MM.1S (cell line): ENCODE measurements at regions not wholly inside any gene's neighbourhood (a gene's known extent, or its start where the extent isn't known, plus 50 kb on each side); places are given as distances from the start of the nearest gene placed in this dataset.
"Not testable (repeated sequence)": the region's sequence is repeated elsewhere in the genome, so short reads cannot be mapped to it uniquely, and the experiment has no call there.

Experiments used
- DNase-seq: peaks from one replicate; pipeline ENCODE4 v3.0.0-alpha.2; 2015
- H2AFZ ChIP-seq: fragments of 300-600 bp; sonication (generic); 2 replicates; pipeline ENCODE4 v1.6.0; 2016; ENCODE audit warnings: antibody characterized with exemption, low read length
- H3F3A ChIP-seq: fragments of 300-600 bp; sonication (generic); 2 replicates; pipeline ENCODE4 v1.6.1; 2016; ENCODE audit warnings: mild to moderate bottlenecking, antibody characterized with exemption, low read length, moderate library complexity, mixed read lengths; ENCODE audit not compliant: insufficient read depth
- H3K27ac ChIP-seq: fragments of 300-600 bp; sonication (generic); 2 replicates; pipeline ENCODE4 v1.5.1; 2016; ENCODE audit warnings: mild to moderate bottlenecking, low read length
- H3K27me3 ChIP-seq: fragments of 300-600 bp; sonication (generic); replicated peaks from 2 replicates; pipeline ENCODE4 v1.6.0; 2016; ENCODE audit warnings: low read length; ENCODE audit not compliant: insufficient read depth
- H3K36me3 ChIP-seq: fragments of 300-600 bp; sonication (generic); replicated peaks from 2 replicates; pipeline ENCODE4 v1.6.1; 2016; ENCODE audit warnings: mild to moderate bottlenecking, low read length, mixed read lengths; ENCODE audit not compliant: insufficient read depth
- H3K4me1 ChIP-seq: fragments of 300-600 bp; sonication (generic); 2 replicates; pipeline ENCODE4 v1.6.1; 2016; ENCODE audit warnings: low read length, mixed read lengths
- H3K4me2 ChIP-seq: fragments of 300-600 bp; sonication (generic); 2 replicates; pipeline ENCODE4 v1.6.0; 2016; ENCODE audit warnings: low read depth, low read length
- H3K4me3 ChIP-seq: fragments of 300-600 bp; sonication (generic); 2 replicates; pipeline ENCODE4 v1.5.1; 2016; ENCODE audit warnings: low read length, mixed read lengths
- H3K79me2 ChIP-seq: fragments of 300-600 bp; sonication (generic); 2 replicates; pipeline ENCODE4 v1.6.1; 2016; ENCODE audit warnings: mixed run types, low read length, mixed read lengths
- H3K9ac ChIP-seq: fragments of 300-600 bp; sonication (generic); 2 replicates; pipeline ENCODE4 v1.6.1; 2016; ENCODE audit warnings: low read length, mixed read lengths
- H3K9me2 ChIP-seq: fragments of 300-600 bp; sonication (generic); replicated peaks from 2 replicates; pipeline ENCODE4 v1.6.1; 2016; ENCODE audit warnings: mild to moderate bottlenecking, low read length, mixed read lengths; ENCODE audit not compliant: insufficient read depth
- H3K9me3 ChIP-seq: fragments of 300-600 bp; sonication (generic); replicated peaks from 2 replicates; pipeline ENCODE4 v1.6.1; 2016; ENCODE audit warnings: mild to moderate bottlenecking, low read length, mixed read lengths; ENCODE audit not compliant: insufficient read depth
- H4K20me1 ChIP-seq: fragments of 300-600 bp; sonication (generic); 2 replicates; pipeline ENCODE4 v1.6.1; 2016; ENCODE audit warnings: mild to moderate bottlenecking, low read length, moderate library complexity, mixed read lengths; ENCODE audit not compliant: insufficient read depth
- EZH2 ChIP-seq: fragments of 300-600 bp; sonication (generic); optimal IDR thresholded peaks from 2 replicates; pipeline ENCODE3; 2017; ENCODE audit warnings: low read depth, mild to moderate bottlenecking, antibody characterized with exemption, low read length, mixed read lengths
- EZH2phosphoT487 ChIP-seq: fragments of 300-600 bp; sonication (generic); IDR thresholded peaks from 2 replicates; pipeline ENCODE4 v1.6.1; 2018; ENCODE audit warnings: antibody characterized with exemption, low read length
- TF ChIP-seq, protein P1 (sequence below): fragments of 300-600 bp; sonication (generic); IDR thresholded peaks from 2 replicates; pipeline ENCODE4 v1.5.1; 2016; ENCODE audit warnings: antibody characterized with exemption, low read length, mixed read lengths

DNA sequence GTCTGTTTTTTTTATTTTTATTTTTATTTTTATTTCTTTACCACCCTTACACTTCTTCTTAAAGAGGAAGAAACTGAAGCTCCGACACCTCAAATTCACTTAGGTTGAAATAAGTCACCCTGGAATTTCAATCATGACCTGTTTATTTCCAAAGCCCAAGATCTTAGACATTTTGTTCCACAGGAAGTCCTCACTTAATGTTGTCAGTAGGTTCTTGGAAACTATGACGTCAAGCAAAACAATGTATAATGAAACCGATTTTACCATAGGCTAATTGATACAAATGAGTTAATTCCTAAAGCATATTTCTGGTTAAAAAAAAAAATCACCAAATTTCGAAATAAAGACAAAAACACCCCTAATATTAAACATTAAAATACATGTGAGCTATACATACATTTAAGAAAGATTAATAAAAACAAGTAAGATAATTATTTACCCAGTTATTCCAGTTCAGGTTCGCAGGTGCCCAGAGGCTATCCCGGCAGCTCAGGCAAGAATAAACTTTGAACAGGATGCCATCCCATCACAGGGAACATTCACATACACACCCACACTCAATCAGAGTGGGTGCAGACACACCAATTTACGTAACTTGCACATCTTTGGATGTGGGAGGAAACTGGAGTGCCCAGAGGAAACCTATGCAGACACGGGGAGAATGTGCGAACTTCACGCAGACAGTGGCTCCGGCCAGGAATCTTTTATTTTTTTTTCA, 391.0 kb downstream of the RAP2B start:
- TF ChIP-seq, protein P1, sequence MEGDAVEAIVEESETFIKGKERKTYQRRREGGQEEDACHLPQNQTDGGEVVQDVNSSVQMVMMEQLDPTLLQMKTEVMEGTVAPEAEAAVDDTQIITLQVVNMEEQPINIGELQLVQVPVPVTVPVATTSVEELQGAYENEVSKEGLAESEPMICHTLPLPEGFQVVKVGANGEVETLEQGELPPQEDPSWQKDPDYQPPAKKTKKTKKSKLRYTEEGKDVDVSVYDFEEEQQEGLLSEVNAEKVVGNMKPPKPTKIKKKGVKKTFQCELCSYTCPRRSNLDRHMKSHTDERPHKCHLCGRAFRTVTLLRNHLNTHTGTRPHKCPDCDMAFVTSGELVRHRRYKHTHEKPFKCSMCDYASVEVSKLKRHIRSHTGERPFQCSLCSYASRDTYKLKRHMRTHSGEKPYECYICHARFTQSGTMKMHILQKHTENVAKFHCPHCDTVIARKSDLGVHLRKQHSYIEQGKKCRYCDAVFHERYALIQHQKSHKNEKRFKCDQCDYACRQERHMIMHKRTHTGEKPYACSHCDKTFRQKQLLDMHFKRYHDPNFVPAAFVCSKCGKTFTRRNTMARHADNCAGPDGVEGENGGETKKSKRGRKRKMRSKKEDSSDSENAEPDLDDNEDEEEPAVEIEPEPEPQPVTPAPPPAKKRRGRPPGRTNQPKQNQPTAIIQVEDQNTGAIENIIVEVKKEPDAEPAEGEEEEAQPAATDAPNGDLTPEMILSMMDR: no peak
- no peak for TF ChIP-seq EZH2phosphoT487
- no peak for TF ChIP-seq EZH2
- H2AFZ ChIP-seq: no peak overlapping the region
- H3K4me1 ChIP-seq: 0 out of 2 replicates have a peak, but pooled peaks cover 3% of the 10 kb centered on the region
- no peaks in the 10 kb centered on the region for H3K36me3 ChIP-seq
- H3K9ac ChIP-seq: no peak overlapping the region
- no peaks in the 10 kb centered on the region for H3K9me3 ChIP-seq
- H4K20me1 ChIP-seq: no peaks in the 10 kb centered on the region
- no peaks in the 10 kb centered on the region for H3F3A ChIP-seq
- no peak overlapping the region for H3K27ac ChIP-seq
- H3K27me3 ChIP-seq: no peaks in the 10 kb centered on the region
- no peaks in the 10 kb centered on the region for H3K9me2 ChIP-seq
- H3K79me2 ChIP-seq: no peaks in the 10 kb centered on the region
- DNase-seq: no peak
- H3K4me3 ChIP-seq: no peak overlapping the region
- H3K4me2 ChIP-seq: no peak overlapping the region

DNA sequence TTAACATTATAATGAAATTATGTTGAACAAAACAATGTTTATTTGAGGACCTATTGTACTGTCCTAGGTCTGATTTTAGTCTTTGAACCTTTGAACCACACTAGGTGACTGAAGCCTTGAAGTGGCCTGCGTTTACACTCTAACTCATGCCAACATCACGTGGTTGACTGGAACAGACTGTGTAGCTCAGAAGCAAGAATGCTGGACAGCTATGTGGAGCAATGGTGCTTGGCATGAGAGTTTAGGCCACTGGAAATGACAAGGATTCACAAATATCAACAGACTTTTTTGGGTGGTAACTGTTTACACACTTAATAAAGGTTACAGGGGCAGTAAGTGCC, 391.5 kb downstream of the RAP2B start:
- H3K4me2 ChIP-seq: no peak overlapping the region
- no peak overlapping the region for H3K4me3 ChIP-seq
- DNase-seq: no peak
- no peak overlapping the region for H2AFZ ChIP-seq
- H4K20me1 ChIP-seq: no peaks in the 10 kb centered on the region
- H3F3A ChIP-seq: no peaks in the 10 kb centered on the region
- H3K9me2 ChIP-seq: no peaks in the 10 kb centered on the region
- no peak overlapping the region for H3K9ac ChIP-seq
- no peaks in the 10 kb centered on the region for H3K9me3 ChIP-seq
- H3K4me1 ChIP-seq: 0 out of 2 replicates have a peak, but pooled peaks cover 3% of the 10 kb centered on the region
- H3K79me2 ChIP-seq: no peaks in the 10 kb centered on the region
- TF ChIP-seq EZH2 (no peak), EZH2phosphoT487 (no peak)
- TF ChIP-seq, protein P1: no peak
- no peak overlapping the region for H3K27ac ChIP-seq
- H3K36me3 ChIP-seq: no peaks in the 10 kb centered on the region
- H3K27me3 ChIP-seq: no peaks in the 10 kb centered on the region

DNA sequence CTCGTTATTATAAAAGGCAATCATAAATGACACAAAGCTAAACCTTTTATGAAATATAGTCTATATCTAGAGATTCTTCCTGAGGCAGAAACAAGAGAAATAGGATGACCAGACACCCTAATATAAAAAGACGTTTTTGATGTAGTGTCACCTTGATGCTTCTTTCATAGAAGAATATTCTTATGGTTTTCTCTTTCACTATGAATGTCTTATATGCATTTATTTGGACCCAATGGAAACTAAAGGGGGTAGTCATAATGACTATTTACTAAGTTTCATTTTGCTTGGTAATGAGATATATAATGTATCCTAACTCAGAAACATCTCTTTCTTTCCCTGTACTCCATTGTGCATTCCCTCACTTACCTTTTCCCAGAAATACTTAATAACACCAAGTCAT, 393.9 kb downstream of the RAP2B start:
- H3K27me3 ChIP-seq: no peaks in the 10 kb centered on the region
- no peaks in the 10 kb centered on the region for H3F3A ChIP-seq
- H3K4me2 ChIP-seq: no peak overlapping the region
- no peaks in the 10 kb centered on the region for H4K20me1 ChIP-seq
- no peak for TF ChIP-seq EZH2
- TF ChIP-seq EZH2phosphoT487: no peak
- TF ChIP-seq, protein P1: no peak
- H3K4me3 ChIP-seq: no peak overlapping the region
- H3K9me2 ChIP-seq: no peaks in the 10 kb centered on the region
- DNase-seq: no peak
- H3K9ac ChIP-seq: no peak overlapping the region
- no peaks in the 10 kb centered on the region for H3K9me3 ChIP-seq
- H3K27ac ChIP-seq: no peak overlapping the region
- H2AFZ ChIP-seq: no peak overlapping the region
- no peaks in the 10 kb centered on the region for H3K79me2 ChIP-seq
- H3K4me1 ChIP-seq: no peaks in the 10 kb centered on the region
- H3K36me3 ChIP-seq: no peaks in the 10 kb centered on the region

DNA sequence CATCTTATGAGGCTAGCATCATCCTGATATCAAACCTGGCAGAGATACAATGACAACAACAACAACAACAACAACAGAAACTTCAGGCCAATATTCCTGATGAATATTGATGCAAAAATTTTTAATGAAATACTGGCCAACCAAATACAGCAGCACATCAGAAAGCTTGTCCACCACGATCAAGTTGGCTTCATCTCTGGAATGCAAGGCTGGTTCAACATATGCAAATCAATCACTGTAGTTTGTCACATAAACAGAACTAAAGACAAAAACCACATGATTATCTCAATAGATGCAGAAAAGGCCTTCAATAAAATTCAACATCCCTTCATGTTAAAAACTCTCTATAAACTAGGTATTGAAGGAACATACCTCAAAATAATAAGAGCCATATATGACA, 397.3 kb downstream of the RAP2B start:
- not testable (repeated sequence) for H3K27ac ChIP-seq, H3K36me3 ChIP-seq, H3K9ac ChIP-seq, H3K4me1 ChIP-seq, H3K9me2 ChIP-seq, H3F3A ChIP-seq, H3K4me3 ChIP-seq, H3K4me2 ChIP-seq, H3K9me3 ChIP-seq, DNase-seq, H3K27me3 ChIP-seq, H3K79me2 ChIP-seq, H4K20me1 ChIP-seq, H2AFZ ChIP-seq
